NCI-H2107 (cell line): ENCODE measurements at regions not wholly inside any gene's neighbourhood (a gene's known extent, or its start where the extent isn't known, plus 50 kb on each side); places are given as distances from the start of the nearest gene placed in this dataset.
A peak's percentile ranks its signal among the peaks of the same experiment; 100 is the strongest.
"Not testable (repeated sequence)": the region's sequence is repeated elsewhere in the genome, so short reads cannot be mapped to it uniquely, and the experiment has no call there.

Source experiments
- DNase-seq: peaks from one replicate; lab custom pipeline; 2025; lab: John Stamatoyannopoulos, UW

GRCh38 chr7:112982441-112983063, 104.1 kb downstream of the GPR85 start:
- DNase-seq = no peak

DNA sequence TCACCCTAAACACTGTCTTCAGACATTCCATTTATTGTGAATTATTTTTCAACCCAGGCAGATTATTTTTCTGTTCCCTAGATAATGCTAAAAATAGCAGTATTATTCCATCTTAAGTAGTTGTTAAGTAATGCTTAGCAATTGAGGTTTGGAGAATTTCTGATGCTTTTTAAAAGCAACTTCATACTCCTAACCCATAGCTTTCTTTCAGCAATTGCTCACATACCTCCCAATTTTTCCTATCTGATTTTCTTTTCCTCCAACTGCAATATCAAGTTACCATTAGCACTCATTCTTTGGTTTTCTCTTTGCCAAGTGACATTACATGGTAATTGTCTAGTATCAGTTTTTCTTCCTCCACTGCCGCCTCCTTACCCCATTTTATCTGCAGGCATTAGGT, 104.7 kb downstream of the GPR85 start:
- no peak for DNase-seq

GRCh38 chr7:112979055-112979454, 107.6 kb downstream of the GPR85 start:
- not testable (repeated sequence) for DNase-seq

GRCh38 chr7:112977244-112977955, 109.2 kb downstream of the GPR85 start:
- not testable (repeated sequence) for DNase-seq

GRCh38 chr7:112970771-112971170, 115.9 kb downstream of the GPR85 start:
- no peak for DNase-seq

GRCh38 chr7:112969946-112970345, 116.7 kb downstream of the GPR85 start:
- DNase-seq = no peak

GRCh38 chr7:112965506-112965905, 121.1 kb downstream of the GPR85 start:
- no peak for DNase-seq

GRCh38 chr7:112963634-112964033, 123.0 kb downstream of the GPR85 start:
- no peak for DNase-seq

DNA sequence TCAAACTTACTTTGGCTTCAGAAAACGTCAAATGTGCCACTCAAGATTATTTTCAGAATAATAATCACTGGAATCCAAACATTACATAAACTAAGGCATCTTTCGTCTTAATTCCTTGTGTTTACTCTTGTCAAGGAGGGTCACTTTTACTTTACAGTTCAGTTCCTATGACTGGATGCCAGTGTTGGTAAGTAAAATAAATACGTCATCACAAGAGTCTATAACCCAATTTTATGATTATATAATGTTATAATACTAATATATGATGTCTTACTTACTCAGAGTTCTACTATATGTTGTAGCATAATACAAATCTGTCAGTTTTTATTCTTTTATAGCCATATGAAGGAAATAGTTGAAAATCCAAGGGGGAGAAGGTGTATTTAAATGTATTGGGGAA, 123.8 kb downstream of the GPR85 start:
- DNase-seq = no peak

DNA sequence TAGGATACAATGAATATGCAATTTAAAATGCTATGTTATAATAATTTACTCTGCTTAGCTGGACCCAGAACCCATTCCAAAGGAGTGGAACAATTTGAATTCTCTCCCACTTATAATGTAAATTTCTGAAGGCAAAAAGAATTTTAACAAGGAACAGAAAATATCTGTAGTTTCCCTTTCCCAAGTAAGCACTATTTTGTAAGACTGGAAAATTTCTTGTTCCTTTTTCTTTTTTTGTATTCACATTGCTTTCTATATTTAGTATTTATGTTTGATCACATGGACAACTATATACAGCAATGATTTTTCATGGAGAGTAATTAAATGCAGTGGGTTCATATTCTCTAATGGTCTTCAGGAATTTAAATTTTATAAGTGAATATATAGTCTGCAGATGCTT, 127.4 kb downstream of the GPR85 start:
- no peak for DNase-seq

- DNase-seq = no peak
These were observed 127.9 kb downstream of the GPR85 start for GRCh38 chr7:112958775-112959174.

- DNase-seq = no peak
These were observed 128.7 kb downstream of the GPR85 start for GRCh38 chr7:112957901-112958300.

DNA sequence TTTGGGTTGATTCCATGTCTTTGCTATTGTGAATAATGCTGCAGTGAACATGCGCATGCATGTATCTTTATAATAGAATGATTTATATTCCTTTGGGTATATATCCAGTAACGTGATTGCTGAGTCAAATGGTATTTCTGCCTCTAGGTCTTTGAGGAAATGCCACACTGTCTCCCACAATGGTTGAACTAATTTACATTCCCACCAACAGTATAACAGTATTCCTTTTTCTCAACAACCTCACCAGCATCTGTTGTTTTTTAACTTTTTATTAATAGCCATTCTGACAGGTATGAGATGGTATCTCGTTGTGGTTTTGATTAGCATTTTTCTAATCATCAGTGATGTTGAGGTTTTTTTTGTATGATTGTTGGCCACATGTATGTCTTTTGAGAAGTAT, 133.6 kb downstream of the GPR85 start:
- not testable (repeated sequence) for DNase-seq

DNA sequence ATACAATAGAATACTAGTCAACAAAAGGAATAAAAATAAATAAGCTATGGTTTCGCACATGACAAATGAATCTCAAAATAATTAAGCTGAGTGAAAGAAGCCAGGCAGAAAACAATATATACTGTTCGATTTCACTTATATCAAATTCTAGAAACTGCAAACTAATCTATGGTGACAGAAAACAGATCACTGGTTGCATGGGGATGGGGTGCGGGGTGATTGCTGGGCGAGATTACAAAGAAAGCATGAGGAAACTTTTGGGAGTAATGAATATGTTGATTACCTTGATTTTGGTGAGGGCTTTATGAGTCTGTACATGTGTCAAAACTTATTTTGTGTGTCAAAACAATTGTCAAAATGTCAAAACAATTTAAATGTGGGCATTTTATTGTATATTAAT, 135.6 kb downstream of the GPR85 start:
- DNase-seq = no peak

GRCh38 chr7:112949682-112950081, 136.9 kb downstream of the GPR85 start:
- not testable (repeated sequence) for DNase-seq

DNA sequence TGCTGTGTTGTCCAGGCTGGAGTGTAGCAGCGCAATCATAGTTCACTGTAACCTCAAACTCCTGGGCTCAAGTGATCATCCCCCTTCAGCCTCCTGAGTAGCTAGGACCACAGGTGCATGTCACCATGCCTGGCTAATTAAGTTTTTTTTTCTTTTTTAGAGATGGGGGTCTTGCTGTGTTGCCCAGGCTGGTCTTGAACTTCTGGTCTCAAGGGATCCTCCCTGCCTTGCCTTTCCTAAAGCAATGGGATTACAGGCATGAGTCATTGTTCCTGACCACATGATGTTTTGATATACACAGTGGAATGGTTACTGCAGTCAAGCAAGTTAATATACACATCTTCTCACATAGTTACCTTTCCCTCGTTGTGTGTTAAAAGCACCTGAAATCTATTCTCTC, 140.3 kb downstream of the GPR85 start:
- no peak for DNase-seq

DNA sequence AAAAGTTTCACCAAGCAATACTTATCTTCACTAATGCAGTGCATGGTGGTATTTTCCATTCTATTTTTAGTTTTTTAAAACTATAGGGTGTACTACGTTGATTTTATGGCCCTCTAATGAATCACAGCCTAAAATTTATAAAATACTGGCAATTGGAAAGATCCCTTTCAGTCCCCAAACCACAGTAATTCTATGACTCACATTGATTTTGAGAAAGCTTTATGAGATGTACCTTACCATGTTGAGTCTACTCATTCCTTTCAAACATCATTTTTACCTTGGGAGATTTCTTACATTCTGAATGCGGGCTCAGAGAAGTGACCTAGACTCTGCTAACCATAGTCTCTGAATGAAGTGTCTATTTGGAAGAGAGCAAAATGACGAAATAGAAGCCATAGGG, 141.6 kb downstream of the GPR85 start:
- no peak for DNase-seq

DNA sequence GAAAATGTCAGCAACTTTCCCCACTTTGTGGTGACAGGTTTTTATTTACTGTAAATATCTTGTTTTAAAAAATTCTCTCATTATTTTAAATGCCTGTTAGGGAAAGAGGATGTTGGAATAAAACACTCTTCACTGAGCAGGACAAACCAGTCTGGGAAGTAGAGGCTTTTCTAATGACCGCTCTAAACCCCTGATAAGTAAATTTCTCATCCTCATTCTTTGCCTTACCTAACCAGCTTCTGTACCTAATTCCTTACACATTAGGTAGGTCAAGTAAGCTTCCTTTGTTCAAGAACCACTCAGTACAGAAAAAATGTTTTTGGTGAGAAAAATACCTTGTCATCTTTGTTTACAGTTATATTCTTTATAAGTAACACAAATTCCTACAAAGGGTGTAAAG, 143.6 kb downstream of the GPR85 start:
- no peak for DNase-seq

DNA sequence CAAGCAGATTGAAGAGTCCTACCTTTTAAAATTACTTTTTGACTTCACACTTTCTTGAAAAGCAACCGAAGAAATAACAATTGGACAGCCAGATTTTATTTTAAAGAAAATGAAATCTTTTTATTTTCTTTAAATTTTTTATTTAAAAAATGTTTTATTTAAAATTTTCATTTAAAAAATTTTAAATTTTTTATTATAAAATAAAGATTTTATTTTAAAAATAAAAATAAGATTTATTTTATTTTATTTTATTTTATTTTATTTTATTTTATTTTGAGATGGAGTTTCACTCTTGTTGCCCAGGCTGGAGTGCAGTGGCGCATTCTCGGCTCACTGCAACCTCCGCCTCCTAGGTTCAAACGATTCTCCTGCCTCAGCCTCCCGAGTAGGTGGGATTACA, 144.5 kb downstream of the GPR85 start:
- DNase-seq = not testable (repeated sequence)

- no peak for DNase-seq
These were observed 146.3 kb downstream of the GPR85 start for GRCh38 chr7:112940314-112940732.

- DNase-seq = peak; percentile 98
These were observed 146.9 kb downstream of the GPR85 start for GRCh38 chr7:112939574-112940313.

DNA sequence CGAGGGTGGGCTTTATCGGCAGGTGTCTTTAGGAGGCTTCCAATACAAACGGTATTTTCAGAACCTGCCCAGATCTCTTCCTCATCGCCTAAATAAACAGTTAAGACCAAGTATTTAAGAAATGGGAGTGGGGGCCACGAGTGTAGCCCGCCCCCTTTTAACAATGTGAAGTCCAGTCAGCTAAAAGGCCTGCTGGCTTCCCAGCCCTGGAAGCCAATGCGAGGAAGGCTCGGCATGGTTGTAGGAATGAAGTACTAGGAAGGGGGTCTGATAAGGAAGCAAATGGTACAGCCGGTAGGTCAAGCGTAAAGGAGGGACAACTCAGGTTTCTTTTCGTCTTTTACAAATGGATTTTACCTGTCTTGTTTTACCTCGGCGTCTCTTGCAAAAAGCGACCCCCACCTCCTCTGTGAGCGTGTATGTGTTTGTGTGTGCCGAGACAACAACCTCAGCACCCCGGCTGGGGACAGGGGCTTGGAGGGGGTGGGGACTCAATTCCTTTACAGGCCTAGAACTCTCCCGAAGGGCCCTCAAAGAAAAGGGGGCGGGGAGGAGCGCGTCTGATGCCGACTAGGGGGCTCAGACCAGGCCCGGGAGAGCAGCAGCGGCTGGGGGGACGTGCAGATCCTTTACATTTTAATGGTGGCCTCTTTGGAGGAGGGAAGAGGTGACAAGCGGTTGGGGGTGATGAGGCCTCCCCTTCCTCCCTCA, 147.6 kb downstream of the GPR85 start:
- DNase-seq = no peak
